ENCODE measurements at regions not wholly inside any gene's neighbourhood (a gene's known extent, or its start where the extent isn't known, plus 50 kb on each side); places are given as distances from the start of the nearest gene placed in this dataset.

GRCh38 chr6:23389386-23389785 is 736.6 kb upstream of the NRSN1 start:
- Histone ChIP-seq H3K79me2 (ENCODE audit: insufficient read depth, low read length) (no peaks in the 10 kb centered on the region), H3F3A (ENCODE audit: low read depth) (no peaks in the 10 kb centered on the region), H3K9me3 (ENCODE audit: insufficient read depth, low read depth, low read length) (no peaks in the 10 kb centered on the region), H4K20me1 (ENCODE audit: insufficient read depth, low read length, poor library complexity, severe bottlenecking) (no peaks in the 10 kb centered on the region), H3K4me3 (ENCODE audit: low read length, poor library complexity, severe bottlenecking) (no peak overlapping the region), H3K27me3 (ENCODE audit: insufficient read depth, low read length, poor library complexity, severe bottlenecking) (no peaks in the 10 kb centered on the region), H3K4me1 (ENCODE audit: insufficient read depth, low read length, poor library complexity, severe bottlenecking) (no peaks in the 10 kb centered on the region), H2AFZ (ENCODE audit: low read length) (no peak overlapping the region), H3K9ac (ENCODE audit: low read depth, low read length, poor library complexity, severe bottlenecking) (no peak overlapping the region), H3K9me2 (replicated peaks; ENCODE audit: low read depth, low read length) (no peaks in the 10 kb centered on the region), H3K36me3 (ENCODE audit: insufficient read depth, low read length) (no peaks in the 10 kb centered on the region), H3K4me2 (ENCODE audit: low read depth, low read length, poor library complexity, severe bottlenecking) (no peak overlapping the region)
- TF ChIP-seq, protein P1, sequence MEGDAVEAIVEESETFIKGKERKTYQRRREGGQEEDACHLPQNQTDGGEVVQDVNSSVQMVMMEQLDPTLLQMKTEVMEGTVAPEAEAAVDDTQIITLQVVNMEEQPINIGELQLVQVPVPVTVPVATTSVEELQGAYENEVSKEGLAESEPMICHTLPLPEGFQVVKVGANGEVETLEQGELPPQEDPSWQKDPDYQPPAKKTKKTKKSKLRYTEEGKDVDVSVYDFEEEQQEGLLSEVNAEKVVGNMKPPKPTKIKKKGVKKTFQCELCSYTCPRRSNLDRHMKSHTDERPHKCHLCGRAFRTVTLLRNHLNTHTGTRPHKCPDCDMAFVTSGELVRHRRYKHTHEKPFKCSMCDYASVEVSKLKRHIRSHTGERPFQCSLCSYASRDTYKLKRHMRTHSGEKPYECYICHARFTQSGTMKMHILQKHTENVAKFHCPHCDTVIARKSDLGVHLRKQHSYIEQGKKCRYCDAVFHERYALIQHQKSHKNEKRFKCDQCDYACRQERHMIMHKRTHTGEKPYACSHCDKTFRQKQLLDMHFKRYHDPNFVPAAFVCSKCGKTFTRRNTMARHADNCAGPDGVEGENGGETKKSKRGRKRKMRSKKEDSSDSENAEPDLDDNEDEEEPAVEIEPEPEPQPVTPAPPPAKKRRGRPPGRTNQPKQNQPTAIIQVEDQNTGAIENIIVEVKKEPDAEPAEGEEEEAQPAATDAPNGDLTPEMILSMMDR (conservative IDR thresholded peaks at IDR 0.05; ENCODE audit: low read length): no peak
- TF ChIP-seq EZH2phosphoT487 (IDR thresholded peaks at IDR 0.05; ENCODE audit: borderline replicate concordance): no peak

DNA sequence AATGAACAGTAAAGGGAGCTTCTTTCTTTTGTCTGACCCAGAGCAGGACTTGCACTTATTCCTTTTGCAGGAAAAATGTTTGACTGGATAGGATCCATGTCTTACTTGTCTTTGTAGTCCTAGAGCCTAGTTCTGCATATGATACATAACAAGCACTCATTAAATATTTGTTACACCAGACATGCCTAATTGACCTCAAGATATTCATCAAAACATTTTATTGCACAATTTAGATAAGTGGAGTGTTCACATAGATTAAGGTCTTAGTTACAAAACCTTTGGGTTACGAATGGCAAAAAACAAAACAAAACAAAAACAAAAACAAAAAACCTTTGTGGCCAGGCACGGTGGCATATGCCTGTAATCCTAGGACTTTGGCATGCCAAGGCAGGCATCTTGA is 735.8 kb upstream of the NRSN1 start:
- Histone ChIP-seq H3K9me2 (replicated peaks; ENCODE audit: low read depth, low read length) (no peaks in the 10 kb centered on the region), H3K4me2 (ENCODE audit: low read depth, low read length, poor library complexity, severe bottlenecking) (no peak overlapping the region), H3K36me3 (ENCODE audit: insufficient read depth, low read length) (no peaks in the 10 kb centered on the region), H3K4me1 (ENCODE audit: insufficient read depth, low read length, poor library complexity, severe bottlenecking) (no peaks in the 10 kb centered on the region), H3K4me3 (ENCODE audit: low read length, poor library complexity, severe bottlenecking) (no peak overlapping the region), H3K9ac (ENCODE audit: low read depth, low read length, poor library complexity, severe bottlenecking) (no peak overlapping the region), H2AFZ (ENCODE audit: low read length) (no peak overlapping the region), H3K27me3 (ENCODE audit: insufficient read depth, low read length, poor library complexity, severe bottlenecking) (no peaks in the 10 kb centered on the region), H4K20me1 (ENCODE audit: insufficient read depth, low read length, poor library complexity, severe bottlenecking) (no peaks in the 10 kb centered on the region), H3K79me2 (ENCODE audit: insufficient read depth, low read length) (no peaks in the 10 kb centered on the region), H3F3A (ENCODE audit: low read depth) (no peaks in the 10 kb centered on the region), H3K9me3 (ENCODE audit: insufficient read depth, low read depth, low read length) (no peaks in the 10 kb centered on the region)
- TF ChIP-seq, protein P1 (conservative IDR thresholded peaks at IDR 0.05; ENCODE audit: low read length): no peak
- TF ChIP-seq EZH2phosphoT487 (IDR thresholded peaks at IDR 0.05; ENCODE audit: borderline replicate concordance): no peak

GRCh38 chr6:23394681-23395080 is 731.3 kb upstream of the NRSN1 start:
- no peak overlapping the region for H3K4me3 ChIP-seq (ENCODE audit: low read length, poor library complexity, severe bottlenecking)
- H3K36me3 ChIP-seq (ENCODE audit: insufficient read depth, low read length): no peaks in the 10 kb centered on the region
- H3K9me2 ChIP-seq (replicated peaks; ENCODE audit: low read depth, low read length): no peaks in the 10 kb centered on the region
- no peak overlapping the region for H3K4me2 ChIP-seq (ENCODE audit: low read depth, low read length, poor library complexity, severe bottlenecking)
- no peaks in the 10 kb centered on the region for H4K20me1 ChIP-seq (ENCODE audit: insufficient read depth, low read length, poor library complexity, severe bottlenecking)
- no peaks in the 10 kb centered on the region for H3K4me1 ChIP-seq (ENCODE audit: insufficient read depth, low read length, poor library complexity, severe bottlenecking)
- H3K9ac ChIP-seq (ENCODE audit: low read depth, low read length, poor library complexity, severe bottlenecking): no peak overlapping the region
- H3K79me2 ChIP-seq (ENCODE audit: insufficient read depth, low read length): no peaks in the 10 kb centered on the region
- no peak overlapping the region for H2AFZ ChIP-seq (ENCODE audit: low read length)
- no peaks in the 10 kb centered on the region for H3F3A ChIP-seq (ENCODE audit: low read depth)
- H3K27me3 ChIP-seq (ENCODE audit: insufficient read depth, low read length, poor library complexity, severe bottlenecking): no peaks in the 10 kb centered on the region
- H3K9me3 ChIP-seq (ENCODE audit: insufficient read depth, low read depth, low read length): no peaks in the 10 kb centered on the region
- no peak for TF ChIP-seq EZH2phosphoT487 (IDR thresholded peaks at IDR 0.05; ENCODE audit: borderline replicate concordance)
- TF ChIP-seq, protein P1 (conservative IDR thresholded peaks at IDR 0.05; ENCODE audit: low read length): no peak

All from Loucy (cell line).